ENCODE measurements at regions not wholly inside any gene's neighbourhood (a gene's known extent, or its start where the extent isn't known, plus 50 kb on each side); places are given as distances from the start of the nearest gene placed in this dataset.

GRCh38 chr4:136927172-136927571, 605.1 kb downstream of the PCDH18 start:
- TF ChIP-seq, protein P1, sequence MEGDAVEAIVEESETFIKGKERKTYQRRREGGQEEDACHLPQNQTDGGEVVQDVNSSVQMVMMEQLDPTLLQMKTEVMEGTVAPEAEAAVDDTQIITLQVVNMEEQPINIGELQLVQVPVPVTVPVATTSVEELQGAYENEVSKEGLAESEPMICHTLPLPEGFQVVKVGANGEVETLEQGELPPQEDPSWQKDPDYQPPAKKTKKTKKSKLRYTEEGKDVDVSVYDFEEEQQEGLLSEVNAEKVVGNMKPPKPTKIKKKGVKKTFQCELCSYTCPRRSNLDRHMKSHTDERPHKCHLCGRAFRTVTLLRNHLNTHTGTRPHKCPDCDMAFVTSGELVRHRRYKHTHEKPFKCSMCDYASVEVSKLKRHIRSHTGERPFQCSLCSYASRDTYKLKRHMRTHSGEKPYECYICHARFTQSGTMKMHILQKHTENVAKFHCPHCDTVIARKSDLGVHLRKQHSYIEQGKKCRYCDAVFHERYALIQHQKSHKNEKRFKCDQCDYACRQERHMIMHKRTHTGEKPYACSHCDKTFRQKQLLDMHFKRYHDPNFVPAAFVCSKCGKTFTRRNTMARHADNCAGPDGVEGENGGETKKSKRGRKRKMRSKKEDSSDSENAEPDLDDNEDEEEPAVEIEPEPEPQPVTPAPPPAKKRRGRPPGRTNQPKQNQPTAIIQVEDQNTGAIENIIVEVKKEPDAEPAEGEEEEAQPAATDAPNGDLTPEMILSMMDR (IDR thresholded peaks at IDR 0.05), result no peak
- no peak for TF ChIP-seq EZH2 (IDR thresholded peaks at IDR 0.05; ENCODE audit: borderline replicate concordance, insufficient read depth, low read depth, low read length, poor library complexity, severe bottlenecking)
